Stimulated activated CD8-positive, alpha-beta memory T cell treated with anti-CD3 and anti-CD28 coated beads, Interleukin-7, amount 100 ng/mL, for 48 hours (primary cell): ENCODE measurements at regions not wholly inside any gene's neighbourhood (a gene's known extent, or its start where the extent isn't known, plus 50 kb on each side); places are given as distances from the start of the nearest gene placed in this dataset.

Source experiments
- DNase-seq, 2 donors: peaks; one replicate each; pipeline ENCODE4 v3.0.0-alpha.2; 2020; ENCODE audit warnings: low read depth in 1 of 2; ENCODE audit errors: extremely low read depth in 1 of 2

DNA sequence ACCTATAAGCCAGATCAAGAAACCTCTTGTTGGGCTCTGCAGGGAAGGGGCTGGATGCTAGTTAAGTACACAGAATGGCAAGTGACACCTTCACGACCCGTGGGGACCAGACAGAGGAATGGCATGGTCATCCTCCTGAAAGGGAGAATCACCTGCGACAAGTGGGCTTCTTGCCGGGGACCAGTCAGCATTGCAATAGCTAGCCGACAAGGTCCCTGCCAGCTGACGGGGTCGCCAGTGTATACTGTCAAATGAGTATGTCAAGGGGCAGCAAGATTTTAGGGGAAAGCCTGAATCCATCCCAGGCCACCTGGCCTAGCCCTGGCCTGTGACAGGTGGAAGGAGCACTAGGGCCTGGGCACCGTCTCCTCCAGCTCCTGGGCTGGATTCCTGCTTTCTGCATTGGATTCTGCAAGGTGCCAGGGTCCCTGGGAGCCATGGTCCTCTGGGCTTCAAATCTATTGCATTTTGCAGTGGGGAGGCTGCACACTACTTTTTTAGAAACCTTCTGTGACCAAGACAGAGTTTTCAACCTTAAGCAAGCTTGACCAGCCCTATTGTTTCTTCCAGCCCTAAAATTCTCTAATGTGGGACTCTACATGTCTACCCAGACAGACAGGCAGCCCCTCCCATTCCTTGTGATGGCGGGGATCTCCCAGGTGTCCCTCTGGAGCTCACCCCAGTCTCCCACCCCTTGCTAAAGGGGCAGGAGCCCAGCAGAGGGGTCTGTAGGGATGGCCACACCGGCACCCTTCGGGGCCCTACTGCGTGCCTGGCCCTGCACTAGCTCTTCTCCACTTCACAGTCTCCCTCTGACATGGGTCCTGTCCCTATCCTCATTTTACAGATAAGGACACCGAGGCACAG lies 178.5 kb downstream of the GLI2 start:
- no peak for DNase-seq

DNA sequence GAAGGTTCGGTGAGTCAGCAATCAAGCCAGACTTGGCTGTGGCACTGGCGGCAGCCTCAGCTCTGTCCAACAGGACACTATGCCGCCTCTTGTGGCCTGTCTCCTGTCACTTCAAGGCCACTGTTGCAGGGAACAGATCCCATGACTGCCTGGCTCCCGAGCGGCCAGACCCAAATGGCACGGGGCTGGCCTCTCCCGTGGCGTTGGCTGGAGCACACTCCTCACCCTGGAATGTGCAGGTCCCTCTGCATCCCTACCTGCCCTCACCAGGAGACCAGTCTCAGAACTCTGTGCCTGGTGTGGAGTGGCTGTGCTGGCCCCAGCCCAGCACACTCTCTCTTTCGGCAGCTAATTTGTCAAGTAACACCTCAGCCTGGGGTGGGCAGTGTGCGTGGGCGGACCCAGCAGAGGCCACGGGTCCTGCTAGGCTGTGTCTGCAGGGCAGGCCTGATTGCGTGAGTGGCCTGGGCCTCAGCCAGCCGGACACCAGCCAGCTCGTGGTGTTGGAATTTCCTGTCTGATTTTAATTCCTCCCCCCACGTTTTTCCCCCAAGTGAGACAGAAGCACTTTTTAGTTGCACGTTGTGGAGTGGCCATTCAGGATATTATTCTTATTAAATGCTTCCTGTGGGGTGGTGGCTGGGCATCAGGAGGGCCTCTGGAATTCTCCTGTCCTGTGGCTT lies 179.3 kb downstream of the GLI2 start:
- no peak for DNase-seq

DNA sequence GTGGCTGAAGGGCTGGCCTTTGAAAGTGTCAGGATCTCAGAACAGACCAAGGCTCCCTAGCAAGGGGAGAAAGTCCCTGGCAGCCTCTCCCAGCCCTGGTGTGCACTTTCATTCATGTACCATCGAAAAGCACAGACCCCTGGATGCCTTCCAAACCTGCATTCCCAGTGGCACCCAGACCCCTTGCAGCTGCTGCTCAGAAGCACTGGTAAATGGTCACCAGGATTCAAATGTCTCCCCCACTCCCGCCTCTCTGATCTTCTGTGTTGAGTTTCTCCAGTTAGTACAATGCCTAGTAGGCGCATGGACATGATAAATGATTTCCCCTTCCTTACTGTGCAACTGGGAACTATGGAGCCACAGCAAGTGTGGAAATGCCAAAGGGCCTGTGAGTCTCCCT lies 180.0 kb downstream of the GLI2 start:
- no peak for DNase-seq

DNA sequence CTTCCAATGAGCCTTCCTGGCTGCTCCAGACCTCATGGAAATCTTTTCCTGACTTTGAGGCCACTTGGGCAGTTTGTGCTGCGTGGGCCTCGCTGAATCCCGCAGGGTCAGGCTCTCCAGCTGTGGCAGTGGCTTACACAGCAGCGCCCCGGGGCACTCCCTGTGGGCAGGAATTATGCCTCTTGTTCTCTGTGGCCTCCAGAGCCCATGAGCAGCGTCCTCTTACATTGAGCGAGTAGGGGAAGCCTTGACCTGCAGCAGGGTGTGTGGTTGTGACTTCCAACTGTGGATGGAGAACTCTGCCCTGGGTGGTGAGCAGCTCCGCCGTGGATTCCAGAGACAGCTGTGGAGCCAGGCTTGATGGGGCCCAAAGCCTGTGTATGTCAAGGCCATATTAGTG lies 180.8 kb downstream of the GLI2 start:
- no peak for DNase-seq

DNA sequence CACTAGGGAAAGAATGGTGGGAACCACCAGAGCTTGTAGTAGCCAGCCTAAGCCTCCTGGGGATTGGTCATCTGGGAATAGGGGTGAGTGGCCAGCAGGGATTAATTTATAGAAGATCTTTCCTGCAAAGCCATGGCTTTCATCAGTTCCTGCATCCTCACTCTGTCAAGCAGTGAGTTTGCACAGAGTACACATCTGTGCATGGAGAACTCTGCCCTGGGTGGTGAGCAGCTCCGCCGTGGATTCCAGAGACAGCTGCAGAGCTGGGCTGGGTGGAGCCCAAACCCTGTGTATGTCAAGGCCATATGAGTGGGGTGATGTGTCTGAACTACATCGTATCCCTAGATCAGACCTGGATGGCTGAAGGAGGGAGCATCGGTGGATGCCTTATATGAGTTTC lies 182.2 kb downstream of the GLI2 start:
- DNase-seq: no peak

DNA sequence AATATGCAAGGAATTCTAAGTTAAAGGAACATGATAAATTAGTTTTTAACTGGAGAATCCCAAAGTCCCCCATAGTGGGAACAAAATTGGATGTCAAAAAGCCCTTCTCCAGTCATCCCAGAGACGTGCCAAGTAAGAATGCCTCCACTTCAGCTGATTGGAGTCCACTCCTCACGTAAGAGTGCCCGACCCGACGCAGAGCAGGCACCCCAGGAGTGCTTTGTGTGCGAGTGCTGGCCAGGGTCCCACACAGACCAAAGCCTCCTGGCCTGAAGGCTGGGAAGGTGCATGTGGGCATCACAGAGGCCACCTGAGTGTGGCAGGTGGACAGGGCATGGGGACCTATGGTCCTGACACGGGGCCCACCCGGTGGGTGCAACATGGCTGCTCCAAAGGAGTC lies 183.5 kb downstream of the GLI2 start:
- no peak for DNase-seq

DNA sequence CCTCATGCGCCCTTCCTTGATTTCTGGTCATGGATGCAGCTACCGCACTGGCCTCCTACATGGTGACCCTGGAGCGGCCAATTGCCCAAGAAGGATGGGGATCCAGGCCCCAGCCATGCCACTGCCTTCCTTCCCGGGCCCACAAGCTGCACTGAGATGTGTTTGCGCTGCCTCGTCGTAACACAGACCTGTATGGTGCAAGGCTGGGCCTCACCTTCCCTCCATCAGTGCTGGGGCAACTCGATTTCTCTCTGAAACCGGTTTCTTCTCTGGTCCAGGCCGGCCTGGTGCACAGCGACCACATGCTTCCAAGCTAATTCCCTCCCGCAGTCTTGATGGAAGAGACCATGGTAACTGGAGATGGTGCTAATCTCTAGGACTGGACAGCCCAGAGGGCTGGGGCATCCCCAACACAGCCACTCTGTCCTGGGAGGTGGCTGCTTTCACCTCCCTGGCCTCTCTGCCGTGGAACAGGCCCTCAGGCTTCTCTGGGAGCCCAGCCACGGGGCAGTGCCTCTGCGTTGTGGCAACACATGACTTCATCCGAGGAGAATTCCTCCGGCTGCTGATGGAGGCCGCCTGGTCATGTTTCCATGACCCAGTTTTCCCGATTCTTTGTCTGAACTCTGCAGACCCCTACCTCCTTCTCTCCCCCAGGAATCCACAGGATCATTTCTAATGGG lies 184.2 kb downstream of the GLI2 start:
- no peak for DNase-seq

DNA sequence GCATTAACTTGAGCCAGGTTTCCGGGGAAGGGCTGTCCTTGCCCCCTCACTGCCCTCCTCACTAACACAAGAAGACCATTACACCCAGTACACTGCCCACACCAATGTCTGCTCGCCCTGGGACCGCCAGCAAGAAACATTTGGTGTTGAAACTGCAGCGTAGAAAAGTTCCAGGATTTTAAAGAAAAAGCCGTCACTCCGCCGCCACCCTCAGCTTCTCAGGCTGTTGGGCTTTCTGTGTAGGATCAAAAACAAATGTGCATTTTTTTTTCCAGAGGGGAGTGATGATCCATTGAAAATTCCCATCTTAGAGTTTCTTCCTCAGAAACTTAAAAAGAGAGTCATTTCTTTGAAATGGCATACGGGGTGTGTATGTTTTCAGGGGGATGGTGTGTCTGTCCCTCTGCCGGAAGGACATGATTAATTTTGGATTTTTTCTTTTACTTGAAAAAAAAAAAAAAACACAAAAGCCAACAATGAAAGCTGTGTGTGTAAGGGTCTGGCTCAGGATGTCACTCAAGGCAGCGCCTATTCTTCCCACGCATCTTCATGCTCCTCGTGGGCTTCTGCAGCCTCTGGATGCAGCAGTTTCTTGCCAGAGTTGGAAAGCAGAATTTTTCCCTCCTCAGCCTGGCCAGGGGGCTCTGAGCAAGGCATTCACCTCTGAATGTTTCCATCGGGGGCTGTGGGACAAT lies 184.9 kb downstream of the GLI2 start:
- DNase-seq: no peak

DNA sequence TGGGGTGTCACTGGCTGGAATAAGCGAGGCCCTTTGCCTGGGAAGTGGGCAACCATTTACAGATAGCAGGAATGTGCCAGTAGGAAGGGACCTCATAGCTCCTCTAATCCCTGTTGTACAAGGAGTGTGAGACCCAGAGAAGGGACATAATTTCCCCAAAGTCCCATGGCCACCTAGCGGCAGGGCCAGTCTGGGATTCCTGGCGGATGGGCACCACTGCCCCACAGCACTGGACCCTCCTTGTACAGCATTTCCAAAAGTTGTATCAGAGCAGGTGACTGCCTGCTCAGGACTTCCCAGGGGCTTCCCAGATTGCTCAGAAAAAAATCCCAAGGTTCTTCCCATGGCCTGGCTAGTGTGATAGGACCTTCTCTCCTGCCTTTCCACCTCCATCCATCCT lies 185.8 kb downstream of the GLI2 start:
- DNase-seq: no peak

DNA sequence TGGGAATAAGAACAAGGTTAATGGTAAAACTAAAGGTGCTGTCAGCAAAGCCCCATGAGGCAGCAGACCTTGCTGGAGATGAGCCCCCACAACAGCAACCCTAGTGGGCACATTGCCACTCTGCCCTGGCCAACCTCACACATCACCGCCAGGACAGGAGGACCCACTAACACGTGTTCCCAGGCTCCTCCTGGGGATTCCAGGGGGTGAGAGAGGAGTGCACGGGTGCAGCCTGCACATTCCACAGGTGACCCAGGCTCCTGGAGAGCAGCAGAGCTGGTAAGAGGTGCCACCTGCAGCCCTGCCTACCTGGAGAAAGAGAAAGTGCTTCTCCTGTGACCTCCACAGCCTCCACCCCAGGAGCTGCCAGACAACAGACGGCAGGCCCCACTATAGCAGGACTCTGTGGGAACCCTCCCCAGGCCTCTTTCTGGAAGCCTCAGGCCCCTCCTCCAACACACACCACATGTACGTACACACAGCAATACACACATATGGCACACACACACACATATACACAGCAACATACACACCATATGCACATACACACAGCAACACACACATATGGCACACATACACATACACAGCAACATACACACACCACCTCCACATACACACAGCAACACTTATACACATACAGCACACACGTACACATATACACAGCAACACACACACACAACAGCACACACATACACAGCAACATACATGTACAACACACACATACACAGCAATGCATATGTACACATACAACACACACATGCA lies 187.1 kb downstream of the GLI2 start:
- DNase-seq: no peak

DNA sequence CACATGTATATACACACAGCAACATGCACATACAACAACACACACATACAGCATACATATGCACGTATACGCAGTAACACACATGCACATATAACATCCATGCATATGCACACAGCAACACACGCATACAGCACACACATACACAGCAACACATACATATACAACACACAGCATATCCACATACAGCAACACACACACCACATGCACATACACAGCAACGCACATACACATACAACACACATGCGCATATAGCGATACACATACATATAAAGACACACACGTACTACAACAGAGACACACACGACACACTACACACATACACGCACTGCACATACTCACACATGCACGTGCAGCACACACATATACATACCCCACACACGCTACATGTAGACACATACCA lies 187.8 kb downstream of the GLI2 start:
- DNase-seq: no peak

DNA sequence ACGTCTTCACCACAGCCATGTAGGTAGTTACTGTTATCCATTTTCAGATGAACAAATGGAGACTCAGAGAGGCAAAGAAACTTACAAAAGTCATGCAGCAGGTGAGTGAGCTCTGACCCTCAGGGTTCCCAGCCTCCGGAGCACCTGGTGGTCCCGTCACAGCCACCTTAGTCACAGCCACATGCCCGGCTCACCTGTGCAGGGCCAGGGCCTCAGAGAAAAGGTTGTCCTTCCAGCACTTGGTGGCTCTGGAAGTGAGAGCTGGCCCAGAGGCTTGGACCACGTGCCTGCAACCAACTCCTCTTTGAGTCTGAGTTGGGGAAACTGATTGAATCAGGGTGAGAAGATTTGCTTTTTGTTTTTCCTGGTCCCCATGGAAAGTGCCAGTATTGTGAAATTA lies 189.3 kb downstream of the GLI2 start:
- no peak for DNase-seq

DNA sequence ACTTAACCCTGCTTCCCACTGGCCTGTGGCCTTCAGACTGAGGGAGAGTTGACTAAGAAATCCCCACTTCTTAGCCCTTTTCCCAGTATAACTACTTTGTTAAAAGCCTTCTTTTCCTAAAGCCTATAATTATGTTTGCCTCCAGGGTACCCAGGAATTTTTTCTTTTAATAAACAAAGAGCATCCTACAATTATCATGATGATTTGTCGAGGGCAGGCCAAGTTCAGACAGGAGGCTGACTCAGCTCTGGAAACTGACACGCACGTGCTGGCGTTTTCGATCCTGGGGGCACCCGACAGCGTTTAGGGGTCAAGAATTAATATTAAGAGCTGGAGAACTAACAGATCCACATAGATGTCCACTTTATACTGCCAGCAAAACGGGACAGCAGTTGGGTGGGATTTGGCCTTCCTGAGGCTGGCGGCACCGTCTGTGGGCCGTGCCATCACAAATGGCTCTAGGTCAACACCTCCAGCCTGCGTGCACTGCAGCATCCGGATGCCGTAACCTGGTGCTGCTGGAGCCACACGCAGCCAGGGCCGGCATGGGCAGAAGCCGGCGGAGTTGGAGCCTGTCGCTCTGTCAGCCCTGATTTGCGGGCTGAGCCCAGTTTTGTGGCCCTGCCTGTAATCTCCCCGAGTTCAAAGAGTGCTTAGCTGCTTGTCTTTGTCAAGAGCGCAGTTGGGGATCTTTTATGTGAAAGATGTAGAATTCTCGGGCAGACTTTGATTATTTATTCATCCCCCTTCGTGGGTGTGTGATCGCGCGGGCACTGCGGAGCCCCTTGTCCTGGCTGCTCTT lies 191.0 kb downstream of the GLI2 start:
- DNase-seq: no peak

DNA sequence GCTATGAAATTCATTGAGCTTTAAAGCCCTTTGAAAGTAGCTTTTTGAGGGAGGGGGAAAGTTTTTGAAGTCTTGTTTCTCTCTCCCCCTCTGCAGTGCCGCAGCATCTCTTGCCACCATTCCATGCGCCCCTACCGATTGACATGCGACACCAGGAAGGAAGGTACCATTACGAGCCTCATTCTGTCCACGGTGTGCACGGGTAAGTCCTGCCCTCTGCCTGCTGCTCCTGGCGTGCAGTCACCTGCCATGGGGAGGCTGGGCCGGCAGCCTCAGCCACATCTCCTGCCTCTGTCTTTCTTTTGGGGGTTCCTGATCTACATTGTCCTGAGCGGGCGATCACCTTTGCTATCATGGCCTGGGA lies 191.6 kb downstream of the GLI2 start:
- DNase-seq: no peak

DNA sequence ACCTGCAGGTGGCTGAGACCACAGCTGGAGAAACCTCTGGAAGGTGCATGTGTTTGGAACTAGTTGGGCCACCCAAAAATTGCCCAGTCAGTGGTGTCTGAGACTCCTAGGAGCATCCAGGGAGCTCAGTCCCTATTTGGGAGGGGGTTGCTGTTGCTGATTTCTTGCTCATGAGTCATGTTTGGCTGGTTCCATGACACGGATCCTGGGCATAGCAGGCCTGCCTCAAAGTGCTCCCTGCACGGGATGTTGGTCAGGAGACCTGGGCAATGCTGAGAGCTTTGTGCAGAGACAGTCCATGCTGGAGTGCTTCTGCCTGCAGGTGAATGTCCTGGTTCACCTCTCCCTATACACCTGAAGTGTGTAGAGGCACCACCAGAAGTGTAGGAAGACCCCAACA lies 194.2 kb downstream of the GLI2 start:
- no peak for DNase-seq

DNA sequence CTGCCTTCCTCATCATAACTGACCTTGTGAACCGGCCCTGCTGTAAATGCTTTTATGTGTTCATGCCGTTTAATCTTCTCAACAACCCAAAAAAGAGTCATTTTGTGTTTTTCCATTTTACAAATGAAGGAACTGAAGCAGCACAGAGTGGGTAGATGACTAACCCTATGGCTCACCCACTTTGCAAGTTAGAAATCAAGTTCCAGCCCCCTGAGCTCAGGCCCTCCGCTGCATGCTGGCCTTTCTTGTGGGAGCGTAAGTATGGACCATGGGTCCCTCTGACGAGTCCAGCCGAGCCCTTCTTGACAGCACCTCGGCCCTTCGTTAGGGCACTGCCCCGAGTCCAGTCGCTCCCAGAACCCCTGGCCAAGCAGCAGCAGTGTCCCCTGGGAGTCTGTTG lies 194.6 kb downstream of the GLI2 start:
- no peak for DNase-seq

DNA sequence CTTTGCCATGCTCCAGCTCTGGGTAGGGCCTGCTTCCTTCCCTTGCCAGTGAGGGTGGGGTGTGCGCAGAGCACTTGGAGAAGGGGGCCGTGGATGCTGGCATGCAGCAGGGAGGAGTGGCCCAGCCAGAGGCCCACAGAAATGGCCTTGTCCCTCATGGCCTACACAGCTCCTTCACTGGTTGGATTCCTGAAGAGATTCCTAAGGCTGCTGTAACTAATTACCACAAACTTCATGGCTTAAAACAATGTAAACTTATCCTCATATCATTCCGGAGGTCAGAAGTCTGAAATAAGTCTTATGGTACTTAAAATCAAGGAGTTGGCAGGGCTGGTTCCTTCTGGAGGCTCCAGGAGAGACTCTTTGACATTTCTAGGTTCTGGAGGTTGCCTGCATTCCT lies 195.2 kb downstream of the GLI2 start:
- DNase-seq: no peak

DNA sequence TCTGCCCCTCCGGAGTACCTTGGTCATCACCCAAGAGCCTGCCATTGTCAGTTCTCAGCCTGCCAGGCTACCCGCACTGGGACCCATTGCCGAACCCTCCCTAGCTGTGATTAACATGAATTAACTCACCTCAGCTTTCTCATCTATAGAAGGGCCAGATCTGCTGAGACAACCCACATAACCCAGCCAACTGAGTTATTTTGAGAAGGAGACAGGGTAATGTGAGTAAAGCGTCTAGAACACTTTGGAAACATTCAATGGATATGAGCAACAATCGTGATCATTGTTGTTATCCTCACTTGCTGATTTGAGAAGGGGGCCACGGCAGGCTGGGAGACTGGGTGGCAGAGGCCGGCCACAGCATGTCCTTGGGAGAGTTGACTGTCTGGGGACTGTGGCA lies 196.8 kb downstream of the GLI2 start:
- no peak for DNase-seq

DNA sequence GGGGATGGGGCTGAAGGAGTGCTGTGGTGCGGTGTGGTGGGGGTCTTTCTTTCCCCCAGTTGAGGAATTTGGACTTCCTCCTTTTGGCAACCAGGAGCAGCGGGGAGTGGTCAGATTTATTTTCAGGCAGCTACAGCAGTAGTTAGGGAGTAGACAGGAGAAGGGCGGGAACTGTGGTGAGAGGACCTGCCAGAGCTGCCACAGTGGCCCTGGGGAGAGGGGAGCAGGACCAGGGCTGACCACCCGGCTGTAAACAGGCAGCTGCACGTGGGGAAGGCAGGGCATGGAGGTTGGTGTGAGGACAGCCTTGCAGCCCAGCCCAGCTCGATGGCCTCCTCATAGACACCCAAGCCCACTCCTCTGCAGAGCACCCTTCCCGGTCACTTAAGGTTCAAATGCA lies 197.2 kb downstream of the GLI2 start:
- no peak for DNase-seq
